Sciatic nerve (tissue), 2 donors: ENCODE measurements at regions not wholly inside any gene's neighbourhood (a gene's known extent, or its start where the extent isn't known, plus 50 kb on each side); places are given as distances from the start of the nearest gene placed in this dataset.
A peak's percentile ranks its signal among the peaks of the same experiment; 100 is the strongest.
"Not testable (repeated sequence)": the region's sequence is repeated elsewhere in the genome, so short reads cannot be mapped to it uniquely, and the experiment has no call there.

Experiments
- ATAC-seq: fragments of 200-7000 bp; cut with Tn5 transposase; one replicate; pipeline ENCODE4 v1.9.1; 2020; ENCODE audit warnings: mild to moderate bottlenecking, moderate library complexity
- DNase-seq: peaks from one replicate; pipeline ENCODE4 v3.0.0-alpha.2; 2020; ENCODE audit warnings: low spot score
- intact Hi-C: fragments of 100-400 bp; cut with DNase I; formaldehyde crosslinking; loops from one replicate; pipeline ENCODE4 v1.14.2; 2022
- donor health status: DM: no; HTN: no; CAD: no.
- donor health status: DM: no; HTN: no; CAD: no.

DNA sequence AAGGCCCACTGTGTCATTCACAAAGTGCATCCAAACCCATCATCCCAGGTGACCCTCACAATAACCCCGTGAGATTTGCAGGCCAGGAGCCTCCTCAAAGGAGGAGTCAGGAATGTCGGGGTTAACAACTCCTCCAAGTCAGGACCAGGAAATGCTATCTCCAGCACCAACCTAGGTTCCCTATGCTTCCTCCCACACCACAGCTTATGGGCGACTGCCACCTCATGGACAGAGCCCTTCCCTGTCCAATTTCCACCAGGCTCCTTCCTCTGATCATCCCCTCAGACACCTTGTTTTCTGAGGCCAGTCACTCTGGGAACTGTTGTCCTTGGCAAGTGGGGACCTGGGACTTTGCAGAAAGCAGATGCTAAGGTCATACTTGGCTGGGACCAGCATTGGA is 77.8 kb downstream of the LIMS3 start:
- DNase-seq, intact Hi-C loops: not testable (repeated sequence)
- ATAC-seq: peak; percentile 93

DNA sequence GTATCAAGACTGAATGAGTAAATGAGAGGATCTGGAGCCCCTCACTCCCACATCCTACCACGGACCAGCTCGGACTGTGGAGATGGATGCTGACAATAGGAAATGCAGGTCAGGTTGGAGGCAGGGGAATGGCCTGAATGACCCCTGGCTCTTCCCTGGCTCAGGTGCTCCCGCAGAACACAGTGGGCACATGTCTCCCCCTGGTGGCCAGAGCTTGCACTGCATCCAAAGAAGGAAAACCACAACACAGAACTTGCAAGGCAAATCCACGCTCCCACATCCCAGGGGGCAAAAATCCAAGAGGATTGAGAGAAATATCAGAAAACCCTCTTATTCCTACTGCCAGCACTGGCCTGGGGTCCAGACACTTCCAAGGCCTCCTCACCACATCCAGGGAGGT is 82.3 kb downstream of the LIMS3 start:
- DNase-seq, intact Hi-C loops: not testable (repeated sequence)
- peak; percentile 60 for ATAC-seq

- DNase-seq, intact Hi-C loops: not testable (repeated sequence)
- peak; percentile 85 for ATAC-seq
These were observed 88.1 kb downstream of the LIMS3 start for GRCh38 chr2:109986389-109987088.

- intact Hi-C loops, DNase-seq: not testable (repeated sequence)
- peak; percentile 55 for ATAC-seq
These were observed 88.6 kb downstream of the LIMS3 start for GRCh38 chr2:109987089-109987420.

DNA sequence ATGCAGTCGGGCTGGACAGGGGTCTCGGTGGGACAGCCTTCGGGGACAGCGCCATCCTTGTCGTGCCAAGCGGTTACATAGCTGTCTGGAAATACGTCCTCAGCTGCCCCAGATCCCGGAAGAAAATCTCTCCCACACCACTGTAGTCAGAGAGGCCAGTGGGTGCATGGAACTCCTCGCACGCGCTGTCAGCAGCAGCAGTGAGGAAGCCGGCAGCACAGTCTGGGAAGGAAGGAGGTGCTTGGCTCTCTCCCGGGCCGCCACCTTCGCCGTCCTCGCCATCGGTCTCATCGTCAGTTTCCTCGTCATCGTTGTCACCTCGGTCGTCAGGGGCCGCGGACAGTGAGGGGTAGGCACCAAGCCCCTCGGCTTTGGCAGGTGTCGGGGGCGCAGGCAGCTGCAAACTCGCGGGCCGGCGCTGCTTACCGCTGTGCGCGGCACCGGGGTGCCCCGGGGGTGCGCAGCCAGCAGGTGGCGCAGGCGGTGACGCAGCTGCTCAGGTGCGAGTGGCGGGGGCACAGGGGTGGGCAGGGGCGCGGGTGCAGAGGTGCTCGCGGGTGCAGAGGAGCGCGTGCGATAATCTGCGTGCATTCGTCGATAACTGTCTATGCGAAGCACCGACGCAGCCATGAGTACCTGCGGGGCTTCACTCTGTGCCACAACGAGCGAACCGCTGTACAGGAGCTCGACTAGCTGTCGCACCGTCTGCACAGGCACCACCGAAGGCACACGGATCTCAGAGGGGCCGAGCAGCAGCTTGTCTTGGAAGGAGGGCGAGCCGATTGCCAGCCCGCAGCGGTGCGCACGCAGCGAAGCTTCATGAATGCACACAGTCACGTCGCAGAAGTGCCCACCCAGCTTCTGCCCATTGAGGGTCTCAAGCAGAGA is 89.2 kb downstream of the LIMS3 start:
- DNase-seq, intact Hi-C loops: not testable (repeated sequence)
- peak; percentile 84 for ATAC-seq

DNA sequence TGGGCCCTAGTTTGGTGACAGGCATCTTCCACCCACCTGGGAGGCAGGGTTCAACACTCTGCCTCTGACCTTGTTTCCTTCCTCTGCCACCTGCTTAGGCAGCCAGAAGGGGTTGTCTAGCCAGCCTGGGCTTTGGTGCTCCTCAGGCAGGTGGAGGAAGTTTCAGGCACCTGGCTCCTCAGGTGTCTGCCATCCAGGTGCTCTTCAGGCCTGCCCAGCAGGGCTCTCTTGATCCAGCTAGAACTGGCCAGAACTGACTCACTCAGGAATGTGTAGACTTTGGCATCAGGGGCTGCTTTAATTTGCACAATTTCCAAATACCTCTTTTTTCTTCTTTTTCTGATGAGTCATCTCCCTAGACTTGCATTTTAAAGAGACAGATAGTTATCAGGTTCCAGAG is 100.9 kb downstream of the LIMS3 start:
- intact Hi-C loops, DNase-seq, ATAC-seq: not testable (repeated sequence)

DNA sequence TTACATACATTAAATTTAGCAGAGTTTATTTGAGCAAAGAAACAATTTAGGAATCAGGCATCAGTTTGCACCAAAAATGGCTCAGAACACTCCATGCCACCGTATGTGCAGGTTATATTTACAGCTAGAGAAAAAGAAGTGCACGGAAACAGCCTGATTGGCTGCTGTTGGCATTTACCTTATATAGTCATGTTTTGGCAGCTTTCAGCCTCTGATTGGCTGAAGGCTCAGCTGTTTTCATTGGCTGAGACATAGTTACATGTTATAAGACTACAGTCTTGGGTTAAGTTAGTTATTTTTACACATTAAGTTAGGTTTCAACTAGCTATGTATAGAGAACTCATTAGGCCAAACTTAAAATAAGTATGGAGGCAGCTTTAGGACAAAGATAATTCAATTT is 104.0 kb downstream of the LIMS3 start:
- ATAC-seq, DNase-seq, intact Hi-C loops: not testable (repeated sequence)

DNA sequence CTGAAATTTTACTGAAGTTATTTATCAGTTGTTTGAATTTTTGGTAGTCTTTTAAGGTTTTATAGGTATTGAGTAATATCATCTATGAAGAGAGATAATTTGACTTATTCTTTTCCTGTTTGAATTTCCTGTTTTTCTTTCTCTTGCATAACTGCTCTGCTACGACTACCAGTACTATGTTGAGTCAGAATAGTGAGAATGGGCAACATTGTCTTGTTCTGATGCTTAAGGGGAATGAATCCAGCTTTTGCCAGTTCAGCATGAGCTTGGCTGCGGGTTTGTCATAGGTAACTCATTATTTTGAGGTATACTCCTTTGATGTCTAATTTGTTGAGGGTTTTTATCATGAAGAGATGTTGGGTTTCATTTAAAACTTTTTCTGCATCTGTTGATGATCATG is 102.2 kb downstream of the MALL start:
- ATAC-seq, DNase-seq, intact Hi-C loops: not testable (repeated sequence)

GRCh38 chr2:110016381-110017092 is 99.1 kb downstream of the MALL start:
- intact Hi-C loops, ATAC-seq, DNase-seq: not testable (repeated sequence)

DNA sequence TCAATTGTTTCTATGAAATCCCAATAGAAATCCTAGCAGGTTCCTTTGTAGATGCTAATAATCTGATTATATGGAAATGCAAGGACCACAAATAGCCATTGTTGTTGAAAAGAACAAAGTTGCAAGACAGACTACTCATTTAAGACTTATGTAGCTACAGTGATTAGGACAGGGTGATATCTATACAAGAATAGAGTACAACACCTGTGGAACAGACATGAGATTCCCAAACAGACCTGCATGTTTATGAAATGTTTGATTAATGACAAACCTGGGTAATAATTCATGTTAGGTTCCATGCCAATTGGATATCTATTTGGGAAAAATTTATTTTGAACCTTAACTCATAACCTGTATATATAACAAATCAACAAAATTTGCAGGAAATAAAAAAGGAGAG is 95.4 kb downstream of the MALL start:
- intact Hi-C loops, ATAC-seq, DNase-seq: not testable (repeated sequence)

DNA sequence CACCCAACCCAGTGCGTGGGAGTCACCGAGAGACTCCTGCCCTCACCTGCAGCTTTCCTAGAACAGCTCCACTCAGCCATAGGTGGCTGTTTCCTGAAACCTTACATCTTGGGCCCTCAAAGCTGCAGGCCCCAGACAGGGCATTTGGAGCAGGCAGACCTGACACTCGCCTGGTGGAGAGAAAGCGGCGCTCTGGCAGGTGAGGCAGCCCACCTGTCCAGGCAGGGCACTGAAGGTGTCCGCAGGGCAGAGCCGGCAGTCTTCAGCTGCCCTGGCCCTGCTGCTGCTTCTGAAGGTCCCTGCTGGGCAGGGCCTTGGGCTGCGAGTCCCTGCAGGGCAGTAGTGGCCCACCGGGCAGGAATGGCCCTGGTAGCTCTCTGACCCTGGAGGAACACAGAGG is 93.3 kb downstream of the MALL start:
- ATAC-seq: peak; percentile 26
- intact Hi-C loops, DNase-seq: not testable (repeated sequence)

GRCh38 chr2:110026126-110026785 is 89.4 kb downstream of the MALL start:
- intact Hi-C loops, DNase-seq, ATAC-seq: not testable (repeated sequence)

- not testable (repeated sequence) for ATAC-seq
These were observed 87.2 kb downstream of the MALL start for GRCh38 chr2:110028411-110028810.

GRCh38 chr2:110030894-110031293 is 84.7 kb downstream of the MALL start:
- ATAC-seq, DNase-seq, intact Hi-C loops: not testable (repeated sequence)

More at GRCh38 chr2:110028411-110028810, 87.2 kb downstream of the MALL start:
- DNase-seq, intact Hi-C loops: not testable (repeated sequence)

DNA sequence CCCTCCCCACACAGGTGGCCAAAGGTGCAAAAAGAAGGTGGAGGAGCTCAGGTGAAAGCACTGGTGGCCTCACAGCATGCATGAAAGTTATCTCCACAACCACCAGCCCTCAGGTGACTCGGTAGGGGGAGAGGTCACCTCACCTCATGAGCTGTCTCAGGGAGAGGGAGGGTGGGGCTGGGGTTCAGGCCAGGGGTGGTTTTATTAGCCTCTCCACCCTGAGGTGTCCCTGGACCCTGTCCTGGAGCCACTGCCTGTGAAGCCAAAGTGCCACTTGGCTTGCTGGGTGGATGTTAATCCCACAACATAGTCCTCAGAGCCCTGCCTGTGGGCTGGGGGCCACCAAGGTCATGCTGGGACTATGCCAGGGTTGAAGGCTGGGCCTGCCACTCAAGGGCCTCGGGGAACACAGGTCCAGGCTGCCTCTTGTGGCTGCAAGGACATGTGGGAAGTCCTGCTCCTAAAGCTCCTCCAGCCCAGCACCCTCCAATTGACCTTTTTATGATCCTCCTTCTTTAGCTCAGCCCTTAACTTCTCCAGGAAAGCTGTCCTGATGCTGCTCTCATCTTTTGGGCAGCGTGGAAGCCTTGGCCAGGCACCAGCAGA is 83.8 kb downstream of the MALL start:
- DNase-seq, intact Hi-C loops, ATAC-seq: not testable (repeated sequence)
